Cardiac muscle cell (in vitro differentiated cells and primary cell): ENCODE measurements at regions not wholly inside any gene's neighbourhood (a gene's known extent, or its start where the extent isn't known, plus 50 kb on each side); places are given as distances from the start of the nearest gene placed in this dataset.

ENCODE experiments used
- DNase-seq, 2 donors: peaks; one replicate each; pipeline versions ENCODE4 v3.0.0 to v3.0.0-alpha.2; 2010 to 2017; ENCODE audit warnings: low read depth in 1 of 2, low spot score in 1 of 2
- H3K27ac ChIP-seq: fragments of 200-600 bp; sonication (generic); 2 replicates; pipeline ENCODE4 v1.5.1; 2016
- H3K27me3 ChIP-seq: fragments of 200-600 bp; sonication (generic); 2 replicates; pipeline ENCODE4 v1.6.0; 2016; ENCODE audit warnings: control low read depth
- H3K36me3 ChIP-seq: fragments of 200-600 bp; sonication (generic); 2 replicates; pipeline ENCODE4 v1.5.1; 2016; ENCODE audit warnings: control low read depth
- H3K4me1 ChIP-seq: fragments of 200-600 bp; sonication (generic); 2 replicates; pipeline ENCODE4 v1.8.1; 2017; ENCODE audit warnings: low read depth, mild to moderate bottlenecking, mixed run types
- H3K4me3 ChIP-seq: fragments of 200-600 bp; sonication (generic); 2 replicates; pipeline ENCODE4 v1.5.1; 2016; ENCODE audit warnings: mild to moderate bottlenecking
- H3K9me3 ChIP-seq: fragments of 200-600 bp; sonication (generic); 2 replicates; pipeline ENCODE4 v1.5.1; 2017; ENCODE audit warnings: low read depth, mild to moderate bottlenecking, control low read depth
- CTCF ChIP-seq: IDR thresholded peaks from 2 replicates; pipeline ENCODE4 v1.5.1; 2012; ENCODE audit warnings: low read depth, mild to moderate bottlenecking, low read length

GRCh38 chr6:65903992-65904391 lies 197.0 kb upstream of the EYS start:
- TF ChIP-seq CTCF, result no peak
- no peak overlapping the region for H3K4me3 ChIP-seq
- H3K9me3 ChIP-seq, result no peaks in the 10 kb centered on the region
- H3K4me1 ChIP-seq, result no peaks in the 10 kb centered on the region
- no peak overlapping the region for H3K27ac ChIP-seq
- no peaks in the 10 kb centered on the region for H3K36me3 ChIP-seq
- DNase-seq, result no peak
- H3K27me3 ChIP-seq, result no peaks in the 10 kb centered on the region

- TF ChIP-seq CTCF, result no peak
- H3K4me1 ChIP-seq, result no peaks in the 10 kb centered on the region
- H3K36me3 ChIP-seq, result no peaks in the 10 kb centered on the region
- no peaks in the 10 kb centered on the region for H3K27me3 ChIP-seq
- no peak overlapping the region for H3K4me3 ChIP-seq
- no peak for DNase-seq
- no peaks in the 10 kb centered on the region for H3K9me3 ChIP-seq
- H3K27ac ChIP-seq, result no peak overlapping the region
Measured at GRCh38 chr6:65900928-65901327, 193.9 kb upstream of the EYS start.

GRCh38 chr6:65896140-65896539 lies 189.1 kb upstream of the EYS start:
- H3K27ac ChIP-seq, result no peak overlapping the region
- no peaks in the 10 kb centered on the region for H3K9me3 ChIP-seq
- no peak for DNase-seq
- H3K4me1 ChIP-seq, result no peaks in the 10 kb centered on the region
- H3K27me3 ChIP-seq, result no peaks in the 10 kb centered on the region
- H3K4me3 ChIP-seq, result no peak overlapping the region
- TF ChIP-seq CTCF, result no peak
- no peaks in the 10 kb centered on the region for H3K36me3 ChIP-seq

- no peaks in the 10 kb centered on the region for H3K27me3 ChIP-seq
- no peak overlapping the region for H3K4me3 ChIP-seq
- H3K4me1 ChIP-seq, result no peaks in the 10 kb centered on the region
- H3K9me3 ChIP-seq, result no peaks in the 10 kb centered on the region
- no peak for TF ChIP-seq CTCF
- no peak for DNase-seq
- H3K36me3 ChIP-seq, result no peaks in the 10 kb centered on the region
- H3K27ac ChIP-seq, result no peak overlapping the region
Measured at GRCh38 chr6:65876668-65877067, 169.6 kb upstream of the EYS start.

- DNase-seq, result no peak
- TF ChIP-seq CTCF, result no peak
- H3K4me1 ChIP-seq, result no peaks in the 10 kb centered on the region
- no peak overlapping the region for H3K4me3 ChIP-seq
- H3K27ac ChIP-seq, result no peak overlapping the region
- no peaks in the 10 kb centered on the region for H3K9me3 ChIP-seq
- no peaks in the 10 kb centered on the region for H3K36me3 ChIP-seq
- no peaks in the 10 kb centered on the region for H3K27me3 ChIP-seq
Measured at GRCh38 chr6:65852369-65852852, 145.4 kb upstream of the EYS start.

- Histone ChIP-seq H3K9me3 (no peaks in the 10 kb centered on the region), H3K27ac (no peak overlapping the region), H3K4me3 (no peak overlapping the region), H3K27me3 (no peaks in the 10 kb centered on the region), H3K36me3 (no peaks in the 10 kb centered on the region), H3K4me1 (no peaks in the 10 kb centered on the region)
- no peak for DNase-seq
- TF ChIP-seq CTCF, result no peak
Measured at GRCh38 chr6:65830151-65830550, 123.1 kb upstream of the EYS start.
